WTC11 (cell line): ENCODE measurements at regions not wholly inside any gene's neighbourhood (a gene's known extent, or its start where the extent isn't known, plus 50 kb on each side); places are given as distances from the start of the nearest gene placed in this dataset.
A peak's percentile ranks its signal among the peaks of the same experiment; 100 is the strongest.

ENCODE experiments used
- ATAC-seq: fragments of 200-7000 bp; cut with Tn5 transposase; 2 replicates; pipeline ENCODE4 v1.10.0; 2021; ENCODE audit warnings: mild to moderate bottlenecking, moderate library complexity
- CTCF ChIA-PET: fragments of 300-600 bp; sonication (Branson Sonifier 250); formaldehyde crosslinking; loops from one replicate; lab custom pipeline; 2021; ENCODE audit warnings: antibody characterized with exemption; lab: Charles Lee
- POLR2A ChIA-PET: fragments of 350-600 bp; sonication (Branson Sonifier 250); formaldehyde crosslinking; loops from one replicate; lab custom pipeline; 2021; ENCODE audit warnings: antibody characterized with exemption; lab: Charles Lee
- DNase-seq: peaks from one replicate; pipeline ENCODE4 v3.0.0; 2021; ENCODE audit warnings: low spot score
- H3K27ac Mint-ChIP-seq: 2 replicates; pipeline ENCODE4 v1.8.0; 2021; ENCODE audit warnings: mixed read lengths
- H3K27me3 Mint-ChIP-seq: 2 replicates; pipeline ENCODE4 v1.8.0; 2021; ENCODE audit warnings: low read depth, mild to moderate bottlenecking, moderate library complexity, mixed read lengths
- H3K36me3 Mint-ChIP-seq: 2 replicates; pipeline ENCODE4 v1.8.0; 2021; ENCODE audit warnings: mixed read lengths
- H3K4me1 Mint-ChIP-seq: 2 replicates; pipeline ENCODE4 v1.8.0; 2022; ENCODE audit warnings: mixed read lengths
- H3K4me3 Mint-ChIP-seq: 2 replicates; pipeline ENCODE4 v1.8.0; 2021; ENCODE audit warnings: mild to moderate bottlenecking, moderate library complexity, mixed read lengths
- H3K9me3 Mint-ChIP-seq: 2 replicates; pipeline ENCODE4 v1.8.0; 2021; ENCODE audit warnings: mixed read lengths
- ATF1 ChIP-seq: sonication (generic); formaldehyde crosslinking; IDR thresholded peaks from 2 replicates; pipeline ENCODE4 v1.8.1; 2023; ENCODE audit warnings: mild to moderate bottlenecking, moderate library complexity, missing genetic modification reagents
- CBFB ChIP-seq: sonication (generic); formaldehyde crosslinking; IDR thresholded peaks from 2 replicates; pipeline ENCODE4 v1.8.1; 2022; ENCODE audit warnings: mild to moderate bottlenecking, low read depth, missing genetic modification reagents
- CREB1 ChIP-seq: sonication (generic); formaldehyde crosslinking; IDR thresholded peaks from 2 replicates; pipeline ENCODE4 v1.8.0; 2023; ENCODE audit warnings: mild to moderate bottlenecking, missing genetic modification reagents
- E2F1 ChIP-seq: sonication (generic); formaldehyde crosslinking; IDR thresholded peaks from 2 replicates; pipeline ENCODE4 v1.8.0; 2022; ENCODE audit warnings: mild to moderate bottlenecking, missing genetic modification reagents
- E2F4 ChIP-seq: sonication (generic); formaldehyde crosslinking; IDR thresholded peaks from 2 replicates; pipeline ENCODE4 v1.8.1; 2022; ENCODE audit warnings: low read depth, mild to moderate bottlenecking, moderate library complexity, missing genetic modification reagents, borderline replicate concordance
- E2F5 ChIP-seq: sonication (generic); formaldehyde crosslinking; IDR thresholded peaks from 2 replicates; pipeline ENCODE4 v1.8.1; 2022; ENCODE audit warnings: mild to moderate bottlenecking, moderate library complexity, missing genetic modification reagents
- ERG ChIP-seq: fragments of 250-450 bp; sonication (Bioruptor Pico); IDR thresholded peaks from 2 replicates; pipeline ENCODE4 v1.8.0; 2021; ENCODE audit warnings: mild to moderate bottlenecking
- FOXJ3 ChIP-seq: sonication (generic); formaldehyde crosslinking; IDR thresholded peaks from 2 replicates; pipeline ENCODE4 v1.9.0; 2021; ENCODE audit warnings: missing genetic modification reagents, mild to moderate bottlenecking, borderline replicate concordance
- GTF2I ChIP-seq: fragments of 250-450 bp; sonication (Bioruptor Pico); conservative IDR thresholded peaks from 2 replicates; pipeline ENCODE4 v1.4.0; 2021; ENCODE audit warnings: mild to moderate bottlenecking
- KAT7 ChIP-seq: sonication (generic); formaldehyde crosslinking; IDR thresholded peaks from 2 replicates; pipeline ENCODE4 v1.8.1; 2023; ENCODE audit warnings: missing genetic modification reagents, mild to moderate bottlenecking, borderline replicate concordance
- NFYB ChIP-seq: sonication (generic); formaldehyde crosslinking; conservative IDR thresholded peaks from 2 replicates; pipeline ENCODE4 v1.8.0; 2022; ENCODE audit warnings: low read depth, missing genetic modification reagents
- NR2C2 ChIP-seq: sonication (generic); formaldehyde crosslinking; IDR thresholded peaks from 2 replicates; pipeline ENCODE4 v1.8.0; 2022; ENCODE audit warnings: mild to moderate bottlenecking, missing genetic modification reagents
- NR3C1 ChIP-seq: sonication (generic); formaldehyde crosslinking; conservative IDR thresholded peaks from 2 replicates; pipeline ENCODE4 v1.8.1; 2023; ENCODE audit warnings: low read depth, mild to moderate bottlenecking, missing genetic modification reagents
- RELA ChIP-seq: sonication (generic); formaldehyde crosslinking; IDR thresholded peaks from 2 replicates; pipeline ENCODE4 v1.8.1; 2022; ENCODE audit warnings: missing genetic modification reagents, mild to moderate bottlenecking, borderline replicate concordance
- SMAD4 ChIP-seq: sonication (generic); formaldehyde crosslinking; IDR thresholded peaks from 2 replicates; pipeline ENCODE4 v1.8.0; 2022; ENCODE audit warnings: mild to moderate bottlenecking, missing genetic modification reagents
- TCF7 ChIP-seq: sonication (generic); formaldehyde crosslinking; IDR thresholded peaks from 2 replicates; pipeline ENCODE4 v1.8.0; 2022; ENCODE audit warnings: mild to moderate bottlenecking, low read depth, missing genetic modification reagents, moderate library complexity
- TEAD1 ChIP-seq: sonication (generic); formaldehyde crosslinking; IDR thresholded peaks from 2 replicates; pipeline ENCODE4 v1.8.0; 2022; ENCODE audit warnings: mild to moderate bottlenecking, missing genetic modification reagents
- TEAD4 ChIP-seq: sonication (generic); formaldehyde crosslinking; IDR thresholded peaks from 2 replicates; pipeline ENCODE4 v1.8.0; 2022; ENCODE audit warnings: mild to moderate bottlenecking, missing genetic modification reagents
- ZNF396 ChIP-seq: fragments of 250-450 bp; sonication (Bioruptor Pico); IDR thresholded peaks from 2 replicates; pipeline ENCODE4 v1.8.0; 2021; ENCODE audit warnings: mild to moderate bottlenecking, moderate library complexity, borderline replicate concordance
- ZNF416 ChIP-seq: fragments of 250-450 bp; sonication (Bioruptor Pico); IDR thresholded peaks from 2 replicates; pipeline ENCODE4 v1.9.0; 2021; ENCODE audit warnings: mild to moderate bottlenecking, inconsistent platforms
- TF ChIP-seq, protein P1 (sequence below): fragments of 200-600 bp; IDR thresholded peaks from 2 replicates; pipeline ENCODE4 v1.8.0; 2022; ENCODE audit warnings: antibody characterized with exemption
- TF ChIP-seq, protein P2 (sequence below): sonication (generic); formaldehyde crosslinking; conservative IDR thresholded peaks from 2 replicates; pipeline ENCODE4 v1.8.1; 2023; ENCODE audit warnings: mild to moderate bottlenecking, low read depth, missing genetic modification reagents, moderate library complexity

GRCh38 chr3:76908156-76908555 lies 131.7 kb upstream of the ROBO2 start:
- ATAC-seq (no peak), DNase-seq (no peak)
- peaks cover 2% of the 10 kb centered on the region; the same call in 1 of the 2 replicates for H3K36me3 Mint-ChIP-seq
- ChIA-PET CTCF (no interaction called here), POLR2A (no interaction called here)
- no peaks in the 10 kb centered on the region for H3K27me3 Mint-ChIP-seq
- 0 out of 2 replicates have a peak overlapping the region, but pooled peaks have one; percentile 15 for H3K27ac Mint-ChIP-seq
- no peaks in the 10 kb centered on the region for H3K4me1 Mint-ChIP-seq
- H3K4me3 Mint-ChIP-seq = no peak overlapping the region
- peaks cover 8% of the 10 kb centered on the region for H3K9me3 Mint-ChIP-seq
- no peak for TF ChIP-seq NFYB (CRISPR knock-in tag)
- TF ChIP-seq RELA (CRISPR knock-in tag) = no peak
- TF ChIP-seq TEAD1 (CRISPR knock-in tag) = no peak
- no peak for TF ChIP-seq CBFB (CRISPR knock-in tag)
- no peak for TF ChIP-seq E2F5 (CRISPR knock-in tag)
- no peak for TF ChIP-seq FOXJ3 (CRISPR knock-in tag)
- TF ChIP-seq ZNF416 (CRISPR knock-in tag) = no peak
- TF ChIP-seq CREB1 (CRISPR knock-in tag) = no peak
- TF ChIP-seq, protein P1, sequence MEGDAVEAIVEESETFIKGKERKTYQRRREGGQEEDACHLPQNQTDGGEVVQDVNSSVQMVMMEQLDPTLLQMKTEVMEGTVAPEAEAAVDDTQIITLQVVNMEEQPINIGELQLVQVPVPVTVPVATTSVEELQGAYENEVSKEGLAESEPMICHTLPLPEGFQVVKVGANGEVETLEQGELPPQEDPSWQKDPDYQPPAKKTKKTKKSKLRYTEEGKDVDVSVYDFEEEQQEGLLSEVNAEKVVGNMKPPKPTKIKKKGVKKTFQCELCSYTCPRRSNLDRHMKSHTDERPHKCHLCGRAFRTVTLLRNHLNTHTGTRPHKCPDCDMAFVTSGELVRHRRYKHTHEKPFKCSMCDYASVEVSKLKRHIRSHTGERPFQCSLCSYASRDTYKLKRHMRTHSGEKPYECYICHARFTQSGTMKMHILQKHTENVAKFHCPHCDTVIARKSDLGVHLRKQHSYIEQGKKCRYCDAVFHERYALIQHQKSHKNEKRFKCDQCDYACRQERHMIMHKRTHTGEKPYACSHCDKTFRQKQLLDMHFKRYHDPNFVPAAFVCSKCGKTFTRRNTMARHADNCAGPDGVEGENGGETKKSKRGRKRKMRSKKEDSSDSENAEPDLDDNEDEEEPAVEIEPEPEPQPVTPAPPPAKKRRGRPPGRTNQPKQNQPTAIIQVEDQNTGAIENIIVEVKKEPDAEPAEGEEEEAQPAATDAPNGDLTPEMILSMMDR = no peak
- no peak for TF ChIP-seq TEAD4 (CRISPR knock-in tag)

DNA sequence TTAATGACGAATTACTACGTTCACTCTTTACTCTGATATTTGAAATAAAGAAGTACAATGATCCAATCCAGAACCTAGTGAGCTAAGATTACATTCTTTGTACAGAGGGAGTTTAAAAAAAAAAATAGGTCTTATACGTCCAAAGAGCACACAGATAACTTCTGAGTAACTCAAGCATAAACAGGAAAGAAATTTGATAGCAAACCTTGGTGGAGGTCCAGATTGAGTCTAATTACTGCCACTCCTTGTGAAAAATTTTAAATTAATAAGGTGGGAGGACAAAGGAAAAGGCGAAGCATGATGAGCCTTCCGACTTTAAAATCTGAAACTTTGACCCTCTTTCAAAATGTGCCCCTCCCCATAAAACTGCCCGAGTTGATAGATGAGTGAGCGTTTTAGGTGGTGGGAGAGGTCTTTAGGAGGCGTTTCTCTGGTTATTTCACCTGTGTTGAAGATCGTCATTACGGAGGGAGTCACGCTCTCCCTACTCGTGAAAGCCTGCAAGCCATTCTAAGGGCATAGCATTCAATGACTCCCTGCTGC lies 127.0 kb upstream of the ROBO2 start:
- no peak overlapping the region for H3K4me3 Mint-ChIP-seq
- ATAC-seq (no peak), DNase-seq (no peak)
- ChIA-PET CTCF (no interaction called here), POLR2A (no interaction called here)
- H3K27ac Mint-ChIP-seq = no peak overlapping the region
- H3K27me3 Mint-ChIP-seq = no peaks in the 10 kb centered on the region
- H3K36me3 Mint-ChIP-seq = no peaks in the 10 kb centered on the region
- H3K9me3 Mint-ChIP-seq = no peaks in the 10 kb centered on the region
- no peak for TF ChIP-seq ATF1 (CRISPR knock-in tag)
- no peak for TF ChIP-seq NR2C2 (CRISPR knock-in tag)
- no peak for TF ChIP-seq E2F4 (CRISPR knock-in tag)
- TF ChIP-seq ZNF396 (CRISPR knock-in tag) = no peak
- TF ChIP-seq SMAD4 = no peak
- no peak for TF ChIP-seq E2F5 (CRISPR knock-in tag)
- TF ChIP-seq, protein P1 = no peak
- TF ChIP-seq E2F1 (CRISPR knock-in tag) = no peak
- no peak for TF ChIP-seq GTF2I (CRISPR knock-in tag)
- TF ChIP-seq, protein P2, sequence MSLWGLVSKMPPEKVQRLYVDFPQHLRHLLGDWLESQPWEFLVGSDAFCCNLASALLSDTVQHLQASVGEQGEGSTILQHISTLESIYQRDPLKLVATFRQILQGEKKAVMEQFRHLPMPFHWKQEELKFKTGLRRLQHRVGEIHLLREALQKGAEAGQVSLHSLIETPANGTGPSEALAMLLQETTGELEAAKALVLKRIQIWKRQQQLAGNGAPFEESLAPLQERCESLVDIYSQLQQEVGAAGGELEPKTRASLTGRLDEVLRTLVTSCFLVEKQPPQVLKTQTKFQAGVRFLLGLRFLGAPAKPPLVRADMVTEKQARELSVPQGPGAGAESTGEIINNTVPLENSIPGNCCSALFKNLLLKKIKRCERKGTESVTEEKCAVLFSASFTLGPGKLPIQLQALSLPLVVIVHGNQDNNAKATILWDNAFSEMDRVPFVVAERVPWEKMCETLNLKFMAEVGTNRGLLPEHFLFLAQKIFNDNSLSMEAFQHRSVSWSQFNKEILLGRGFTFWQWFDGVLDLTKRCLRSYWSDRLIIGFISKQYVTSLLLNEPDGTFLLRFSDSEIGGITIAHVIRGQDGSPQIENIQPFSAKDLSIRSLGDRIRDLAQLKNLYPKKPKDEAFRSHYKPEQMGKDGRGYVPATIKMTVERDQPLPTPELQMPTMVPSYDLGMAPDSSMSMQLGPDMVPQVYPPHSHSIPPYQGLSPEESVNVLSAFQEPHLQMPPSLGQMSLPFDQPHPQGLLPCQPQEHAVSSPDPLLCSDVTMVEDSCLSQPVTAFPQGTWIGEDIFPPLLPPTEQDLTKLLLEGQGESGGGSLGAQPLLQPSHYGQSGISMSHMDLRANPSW (CRISPR knock-in tag) = no peak
- no peak for TF ChIP-seq KAT7 (CRISPR knock-in tag)
- no peak for TF ChIP-seq NFYB (CRISPR knock-in tag)
- TF ChIP-seq ERG (CRISPR knock-in tag) = no peak
- no peak for TF ChIP-seq TCF7 (CRISPR knock-in tag)
- TF ChIP-seq NR3C1 (CRISPR knock-in tag) = no peak
- peaks cover 11% of the 10 kb centered on the region for H3K4me1 Mint-ChIP-seq
